ENCODE measurements at regions not wholly inside any gene's neighbourhood (a gene's known extent, or its start where the extent isn't known, plus 50 kb on each side); places are given as distances from the start of the nearest gene placed in this dataset.

GRCh38 chr2:111679202-111679601 is 204.8 kb downstream of the ANAPC1 start:
- no peak for TF ChIP-seq EZH2phosphoT487 (IDR thresholded peaks at IDR 0.05; ENCODE audit: insufficient read depth, low read depth)
- TF ChIP-seq EZH2 (IDR thresholded peaks at IDR 0.05; ENCODE audit: insufficient read depth, poor library complexity, severe bottlenecking) = no peak

All from GM23248 (cell line).